BJ (cell line): ENCODE measurements at regions not wholly inside any gene's neighbourhood (a gene's known extent, or its start where the extent isn't known, plus 50 kb on each side); places are given as distances from the start of the nearest gene placed in this dataset.

Experiments used
- CTCF ChIA-PET: fragments of 350-600 bp; formaldehyde crosslinking; extraction: SDS; loops from one replicate; lab custom pipeline; 2021; ENCODE audit warnings: antibody characterized with exemption, inconsistent platforms; lab: Yijun Ruan, JAX
- POLR2A ChIA-PET: fragments of 300-600 bp; sonication (Branson Sonifier 250); formaldehyde crosslinking; extraction: SDS; loops from one replicate; lab custom pipeline; 2021; ENCODE audit warnings: antibody characterized with exemption; lab: Charles Lee
- DNase-seq: peaks from one replicate; pipeline ENCODE4 v3.0.0-alpha.2; 2011; ENCODE audit warnings: low read depth
- H3K27me3 ChIP-seq: 2 replicates; pipeline ENCODE4 v1.6.0; 2011; ENCODE audit warnings: low read length; ENCODE audit not compliant: control insufficient read depth, insufficient read depth
- H3K36me3 ChIP-seq: 2 replicates; pipeline ENCODE4 v1.5.1; 2011; ENCODE audit warnings: low read length; ENCODE audit not compliant: control insufficient read depth, insufficient read depth
- H3K4me3 ChIP-seq: 2 replicates; pipeline ENCODE4 v1.5.1; 2011; ENCODE audit warnings: low read depth, mild to moderate bottlenecking, control low read depth, low read length
- CTCF ChIP-seq: IDR thresholded peaks from 2 replicates; pipeline ENCODE4 v1.5.1; 2011; ENCODE audit warnings: low read depth, mild to moderate bottlenecking, control low read depth, inconsistent platforms, low read length, moderate library complexity; ENCODE audit not compliant: insufficient read depth

DNA sequence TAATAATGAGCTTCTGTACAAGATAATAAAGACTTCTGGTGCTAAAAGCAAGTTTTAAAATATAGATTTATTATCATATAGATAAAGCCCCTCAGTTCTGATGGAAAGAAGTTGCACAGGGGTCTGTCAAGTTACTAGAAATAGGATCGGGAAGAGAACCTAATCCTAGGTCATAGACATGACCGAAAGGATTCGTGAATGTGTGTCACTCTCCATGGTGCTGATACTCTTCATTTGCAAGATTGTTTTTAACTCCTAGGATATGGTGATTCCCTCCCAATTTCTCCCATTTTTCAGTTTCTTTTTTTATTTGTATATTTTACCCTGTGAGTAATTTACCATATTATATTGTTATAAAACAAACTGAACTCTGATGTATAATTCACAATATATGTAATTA is 58.9 kb upstream of the CTNNA2 start:
- Histone ChIP-seq H3K36me3 (no peaks in the 10 kb centered on the region), H3K27me3 (no peaks in the 10 kb centered on the region), H3K4me3 (no peak overlapping the region)
- CTCF ChIA-PET = no interaction called here
- POLR2A ChIA-PET = no interaction called here
- TF ChIP-seq CTCF = no peak
- no peak for DNase-seq

- H3K4me3 ChIP-seq = no peak overlapping the region
- POLR2A ChIA-PET = no interaction called here
- no peak for DNase-seq
- CTCF ChIA-PET = no interaction called here
- H3K27me3 ChIP-seq = no peaks in the 10 kb centered on the region
- H3K36me3 ChIP-seq = no peaks in the 10 kb centered on the region
- no peak for TF ChIP-seq CTCF
These were observed 60.2 kb upstream of the CTNNA2 start for GRCh38 chr2:79452651-79453050.

DNA sequence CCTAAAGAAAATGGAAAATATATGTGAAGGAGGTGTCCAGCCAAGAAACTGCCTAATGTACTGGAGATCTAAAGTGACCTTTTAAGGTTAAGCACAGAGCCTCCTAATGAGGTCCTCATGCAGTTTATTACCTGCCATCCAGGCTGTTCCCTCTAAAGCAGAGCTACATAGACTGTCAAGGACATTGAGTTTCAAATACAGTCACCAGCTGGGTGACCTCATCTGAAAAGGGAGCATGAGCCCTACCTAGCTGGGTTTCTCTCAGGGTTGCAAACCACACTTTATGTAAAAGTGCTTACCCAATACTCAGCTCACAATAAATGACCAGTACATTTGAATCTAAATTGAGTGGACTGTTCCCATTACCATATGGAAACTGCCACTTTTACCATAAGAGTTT is 65.4 kb upstream of the CTNNA2 start:
- DNase-seq = no peak
- Histone ChIP-seq H3K36me3 (no peaks in the 10 kb centered on the region), H3K27me3 (no peaks in the 10 kb centered on the region), H3K4me3 (no peak overlapping the region)
- TF ChIP-seq CTCF = no peak
- CTCF ChIA-PET = no interaction called here
- POLR2A ChIA-PET = no interaction called here

DNA sequence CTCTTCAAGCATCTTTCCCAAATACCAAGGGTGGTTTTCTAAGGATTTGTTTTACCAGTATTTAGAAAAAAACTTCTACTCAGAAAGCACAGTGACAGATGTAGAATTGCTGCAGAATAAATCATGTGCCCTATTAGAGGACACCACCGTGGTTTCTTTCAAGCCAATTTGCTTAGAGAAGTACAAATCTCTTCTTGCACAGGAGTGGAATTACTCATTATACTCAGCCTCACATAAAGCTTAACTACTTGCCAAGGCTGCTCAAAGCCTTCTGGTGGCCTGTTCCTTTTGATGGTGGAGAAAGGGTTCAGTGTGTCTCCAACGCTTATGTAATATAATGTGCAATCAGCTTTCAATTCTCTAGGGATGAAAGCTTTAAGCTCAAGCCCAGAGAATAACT is 66.5 kb upstream of the CTNNA2 start:
- no peak for DNase-seq
- POLR2A ChIA-PET = no interaction called here
- CTCF ChIA-PET = no interaction called here

DNA sequence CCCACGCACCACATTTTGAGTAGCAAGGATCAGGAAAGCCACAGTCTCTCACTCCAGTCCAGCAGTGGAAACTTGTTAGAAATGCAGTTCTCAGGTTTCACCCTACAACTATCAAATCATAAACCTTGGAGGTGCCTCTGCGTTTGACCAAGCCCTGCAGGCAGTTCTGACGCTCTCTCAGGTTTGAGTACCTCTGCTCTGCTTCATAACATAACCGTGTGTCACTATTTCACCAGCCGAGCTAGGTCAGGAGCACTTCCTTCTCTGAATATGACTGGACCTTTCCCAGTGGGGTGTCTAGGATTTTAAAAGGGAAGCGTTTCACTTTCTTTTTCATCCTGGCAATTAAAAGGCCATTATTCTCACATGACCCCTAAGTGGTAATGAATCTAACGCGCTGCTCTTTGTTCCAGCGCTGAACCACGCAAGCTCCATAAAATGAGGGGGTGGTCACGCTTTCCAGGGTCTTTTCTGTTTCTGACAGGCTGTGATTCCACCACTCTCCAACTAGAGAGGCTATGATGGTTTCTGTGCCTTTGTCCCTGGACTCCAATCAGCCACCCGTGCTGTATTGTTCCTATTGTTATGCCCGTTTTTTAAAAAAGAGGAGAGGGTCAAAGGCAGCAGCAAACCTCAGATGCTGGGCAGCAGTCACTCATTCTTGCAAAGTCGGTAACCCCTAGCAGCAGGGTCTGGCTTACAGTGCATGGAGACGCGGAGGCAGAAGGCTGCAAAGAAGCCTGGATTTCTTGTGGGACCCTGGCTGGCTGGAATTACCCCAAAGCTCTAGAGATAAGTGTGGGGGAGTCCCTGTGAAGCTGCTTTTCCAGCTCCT is 75.2 kb upstream of the CTNNA2 start:
- ChIA-PET CTCF (no interaction called here), POLR2A (no interaction called here)
- Histone ChIP-seq H3K4me3 (no peak overlapping the region), H3K36me3 (no peaks in the 10 kb centered on the region), H3K27me3 (no peaks in the 10 kb centered on the region)
- DNase-seq = no peak
- no peak for TF ChIP-seq CTCF

More for the DNA sequence above, 66.5 kb upstream of the CTNNA2 start:
- no peak for TF ChIP-seq CTCF
- H3K4me3 ChIP-seq = no peak overlapping the region
- H3K36me3 ChIP-seq = no peaks in the 10 kb centered on the region
- H3K27me3 ChIP-seq = no peaks in the 10 kb centered on the region
